WTC11 (cell line): ENCODE measurements at regions not wholly inside any gene's neighbourhood (a gene's known extent, or its start where the extent isn't known, plus 50 kb on each side); places are given as distances from the start of the nearest gene placed in this dataset.

ENCODE experiments used
- ATAC-seq: fragments of 200-7000 bp; cut with Tn5 transposase; 2 replicates; pipeline ENCODE4 v1.10.0; 2021; ENCODE audit warnings: mild to moderate bottlenecking, moderate library complexity
- CTCF ChIA-PET: fragments of 300-600 bp; sonication (Branson Sonifier 250); formaldehyde crosslinking; loops from one replicate; lab custom pipeline; 2021; ENCODE audit warnings: antibody characterized with exemption; lab: Charles Lee
- POLR2A ChIA-PET: fragments of 350-600 bp; sonication (Branson Sonifier 250); formaldehyde crosslinking; loops from one replicate; lab custom pipeline; 2021; ENCODE audit warnings: antibody characterized with exemption; lab: Charles Lee
- DNase-seq: peaks from one replicate; pipeline ENCODE4 v3.0.0; 2021; ENCODE audit warnings: low spot score
- H3K27ac Mint-ChIP-seq: 2 replicates; pipeline ENCODE4 v1.8.0; 2021; ENCODE audit warnings: mixed read lengths
- H3K27me3 Mint-ChIP-seq: 2 replicates; pipeline ENCODE4 v1.8.0; 2021; ENCODE audit warnings: low read depth, mild to moderate bottlenecking, moderate library complexity, mixed read lengths
- H3K36me3 Mint-ChIP-seq: 2 replicates; pipeline ENCODE4 v1.8.0; 2021; ENCODE audit warnings: mixed read lengths
- H3K4me1 Mint-ChIP-seq: 2 replicates; pipeline ENCODE4 v1.8.0; 2022; ENCODE audit warnings: mixed read lengths
- H3K4me3 Mint-ChIP-seq: 2 replicates; pipeline ENCODE4 v1.8.0; 2021; ENCODE audit warnings: mild to moderate bottlenecking, moderate library complexity, mixed read lengths
- H3K9me3 Mint-ChIP-seq: 2 replicates; pipeline ENCODE4 v1.8.0; 2021; ENCODE audit warnings: mixed read lengths
- IRF2 ChIP-seq: sonication (generic); formaldehyde crosslinking; IDR thresholded peaks from 2 replicates; pipeline ENCODE4 v1.8.0; 2022; ENCODE audit warnings: low read depth, missing genetic modification reagents, borderline replicate concordance
- JUN ChIP-seq: sonication (generic); formaldehyde crosslinking; IDR thresholded peaks from 2 replicates; pipeline ENCODE4 v1.8.0; 2023; ENCODE audit warnings: mild to moderate bottlenecking, missing genetic modification reagents
- NR2C2 ChIP-seq: sonication (generic); formaldehyde crosslinking; IDR thresholded peaks from 2 replicates; pipeline ENCODE4 v1.8.0; 2022; ENCODE audit warnings: mild to moderate bottlenecking, missing genetic modification reagents
- NR3C1 ChIP-seq: sonication (generic); formaldehyde crosslinking; conservative IDR thresholded peaks from 2 replicates; pipeline ENCODE4 v1.8.1; 2023; ENCODE audit warnings: low read depth, mild to moderate bottlenecking, missing genetic modification reagents
- SMAD4 ChIP-seq: sonication (generic); formaldehyde crosslinking; IDR thresholded peaks from 2 replicates; pipeline ENCODE4 v1.8.0; 2022; ENCODE audit warnings: mild to moderate bottlenecking, missing genetic modification reagents
- ZNF138 ChIP-seq: sonication (generic); formaldehyde crosslinking; conservative IDR thresholded peaks from 2 replicates; pipeline ENCODE4 v1.8.1; 2022; ENCODE audit warnings: mild to moderate bottlenecking, moderate library complexity, missing genetic modification reagents
- ZNF263 ChIP-seq: sonication (generic); formaldehyde crosslinking; IDR thresholded peaks from 2 replicates; pipeline ENCODE4 v1.8.1; 2022; ENCODE audit warnings: low read depth, mild to moderate bottlenecking, moderate library complexity, missing genetic modification reagents
- TF ChIP-seq, protein P1 (sequence below): sonication (generic); formaldehyde crosslinking; IDR thresholded peaks from 2 replicates; pipeline ENCODE4 v1.8.1; 2022; ENCODE audit warnings: missing genetic modification reagents, borderline replicate concordance
- TF ChIP-seq, protein P2 (sequence below): sonication (generic); formaldehyde crosslinking; IDR thresholded peaks from 2 replicates; pipeline ENCODE4 v1.8.1; 2023; ENCODE audit warnings: mild to moderate bottlenecking, missing genetic modification reagents, moderate library complexity
- TF ChIP-seq, protein P3 (sequence below): fragments of 200-600 bp; IDR thresholded peaks from 2 replicates; pipeline ENCODE4 v1.8.0; 2022; ENCODE audit warnings: antibody characterized with exemption
- TF ChIP-seq, protein P4 (sequence below): sonication (generic); formaldehyde crosslinking; IDR thresholded peaks from 2 replicates; pipeline ENCODE4 v1.8.1; 2023; ENCODE audit warnings: mild to moderate bottlenecking, missing genetic modification reagents
- TF ChIP-seq, protein P5 (sequence below): fragments of 250-450 bp; sonication (Bioruptor Pico); IDR thresholded peaks from 2 replicates; pipeline ENCODE4 v1.9.0; 2021; ENCODE audit warnings: moderate library complexity, mild to moderate bottlenecking, inconsistent platforms, borderline replicate concordance
- TF ChIP-seq, protein P6 (sequence below): fragments of 250-450 bp; sonication (Bioruptor Pico); conservative IDR thresholded peaks from 2 replicates; pipeline ENCODE4 v1.9.0; 2021; ENCODE audit warnings: mild to moderate bottlenecking
- TF ChIP-seq, protein P7 (sequence below): sonication (generic); formaldehyde crosslinking; IDR thresholded peaks from 2 replicates; pipeline ENCODE4 v1.8.1; 2023; ENCODE audit warnings: mild to moderate bottlenecking, missing genetic modification reagents, borderline replicate concordance

DNA sequence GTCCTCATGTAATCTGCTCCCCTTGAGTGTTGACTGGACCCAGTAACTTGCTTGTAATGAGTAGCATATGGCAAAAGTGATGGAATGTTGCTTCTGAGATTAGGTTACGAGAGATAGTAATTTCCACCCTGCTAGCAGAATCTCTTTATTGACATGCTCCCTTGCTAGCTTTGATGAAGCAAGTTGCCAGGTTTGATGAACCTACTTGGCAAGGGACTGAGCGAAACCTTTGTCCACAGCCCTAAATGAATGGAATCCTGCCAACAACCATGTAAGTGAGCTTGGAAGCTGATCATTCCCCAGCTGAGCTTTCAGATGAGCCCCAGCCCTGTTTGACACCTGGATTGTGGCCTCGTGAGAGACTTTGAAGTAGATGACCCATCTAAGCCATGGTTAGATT lies 120.8 kb upstream of the PLXNC1 start:
- TF ChIP-seq, protein P1, sequence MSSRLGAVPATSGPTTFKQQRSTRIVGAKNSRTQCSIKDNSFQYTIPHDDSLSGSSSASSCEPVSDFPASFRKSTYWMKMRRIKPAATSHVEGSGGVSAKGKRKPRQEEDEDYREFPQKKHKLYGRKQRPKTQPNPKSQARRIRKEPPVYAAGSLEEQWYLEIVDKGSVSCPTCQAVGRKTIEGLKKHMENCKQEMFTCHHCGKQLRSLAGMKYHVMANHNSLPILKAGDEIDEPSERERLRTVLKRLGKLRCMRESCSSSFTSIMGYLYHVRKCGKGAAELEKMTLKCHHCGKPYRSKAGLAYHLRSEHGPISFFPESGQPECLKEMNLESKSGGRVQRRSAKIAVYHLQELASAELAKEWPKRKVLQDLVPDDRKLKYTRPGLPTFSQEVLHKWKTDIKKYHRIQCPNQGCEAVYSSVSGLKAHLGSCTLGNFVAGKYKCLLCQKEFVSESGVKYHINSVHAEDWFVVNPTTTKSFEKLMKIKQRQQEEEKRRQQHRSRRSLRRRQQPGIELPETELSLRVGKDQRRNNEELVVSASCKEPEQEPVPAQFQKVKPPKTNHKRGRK = no peak
- TF ChIP-seq NR2C2 (CRISPR knock-in tag) = no peak
- TF ChIP-seq SMAD4 (CRISPR knock-in tag) = no peak
- TF ChIP-seq ZNF263 (CRISPR knock-in tag) = no peak
- TF ChIP-seq, protein P2, sequence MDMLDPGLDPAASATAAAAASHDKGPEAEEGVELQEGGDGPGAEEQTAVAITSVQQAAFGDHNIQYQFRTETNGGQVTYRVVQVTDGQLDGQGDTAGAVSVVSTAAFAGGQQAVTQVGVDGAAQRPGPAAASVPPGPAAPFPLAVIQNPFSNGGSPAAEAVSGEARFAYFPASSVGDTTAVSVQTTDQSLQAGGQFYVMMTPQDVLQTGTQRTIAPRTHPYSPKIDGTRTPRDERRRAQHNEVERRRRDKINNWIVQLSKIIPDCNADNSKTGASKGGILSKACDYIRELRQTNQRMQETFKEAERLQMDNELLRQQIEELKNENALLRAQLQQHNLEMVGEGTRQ = no peak
- TF ChIP-seq ZNF138 (CRISPR knock-in tag) = no peak
- ChIA-PET CTCF (interaction anchor here (1.4 kb wide), 1 partner anchor 74 kb away, joined by 5 read pairs; no protein-coding TSS in a partner anchor), POLR2A (no interaction called here)
- ATAC-seq (no peak), DNase-seq (no peak)
- Mint-ChIP-seq H3K27ac (no peak overlapping the region), H3K4me1 (peaks cover 13% of the 10 kb centered on the region), H3K4me3 (no peak overlapping the region), H3K27me3 (no peaks in the 10 kb centered on the region; the same call in 1 of the 2 replicates), H3K36me3 (peaks cover 13% of the 10 kb centered on the region), H3K9me3 (peaks cover 40% of the 10 kb centered on the region)

DNA sequence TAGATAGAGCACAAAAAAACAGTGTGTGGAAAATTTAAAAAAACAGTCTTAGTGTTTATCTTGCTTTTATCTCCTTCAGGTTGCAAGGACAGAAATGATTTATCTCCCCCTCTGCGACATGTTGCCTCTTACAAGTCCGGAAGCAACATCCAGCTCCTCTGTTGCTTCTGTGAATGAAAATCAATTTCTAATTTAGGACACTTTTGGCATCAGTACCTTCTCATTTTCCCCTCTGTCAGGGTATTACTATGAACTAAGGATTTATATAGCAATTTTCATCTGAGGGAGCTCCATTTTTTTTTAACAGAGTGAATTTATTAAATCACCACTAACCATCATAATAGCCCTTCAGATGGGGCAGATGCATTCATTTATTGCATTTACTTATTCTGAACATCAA lies 116.6 kb upstream of the PLXNC1 start:
- no peak for ATAC-seq
- Mint-ChIP-seq H3K4me3 (no peak overlapping the region), H3K9me3 (peaks cover 43% of the 10 kb centered on the region), H3K27me3 (no peaks in the 10 kb centered on the region; the same call in 1 of the 2 replicates), H3K4me1 (peaks cover 8% of the 10 kb centered on the region; the same call in 1 of the 2 replicates), H3K36me3 (peaks cover 5% of the 10 kb centered on the region)
- ChIA-PET POLR2A (no interaction called here), CTCF (no interaction called here)
- DNase-seq = no peak
- TF ChIP-seq JUN (CRISPR knock-in tag) (no peak), NR3C1 (CRISPR knock-in tag) (no peak), IRF2 (no peak)
- TF ChIP-seq, protein P3, sequence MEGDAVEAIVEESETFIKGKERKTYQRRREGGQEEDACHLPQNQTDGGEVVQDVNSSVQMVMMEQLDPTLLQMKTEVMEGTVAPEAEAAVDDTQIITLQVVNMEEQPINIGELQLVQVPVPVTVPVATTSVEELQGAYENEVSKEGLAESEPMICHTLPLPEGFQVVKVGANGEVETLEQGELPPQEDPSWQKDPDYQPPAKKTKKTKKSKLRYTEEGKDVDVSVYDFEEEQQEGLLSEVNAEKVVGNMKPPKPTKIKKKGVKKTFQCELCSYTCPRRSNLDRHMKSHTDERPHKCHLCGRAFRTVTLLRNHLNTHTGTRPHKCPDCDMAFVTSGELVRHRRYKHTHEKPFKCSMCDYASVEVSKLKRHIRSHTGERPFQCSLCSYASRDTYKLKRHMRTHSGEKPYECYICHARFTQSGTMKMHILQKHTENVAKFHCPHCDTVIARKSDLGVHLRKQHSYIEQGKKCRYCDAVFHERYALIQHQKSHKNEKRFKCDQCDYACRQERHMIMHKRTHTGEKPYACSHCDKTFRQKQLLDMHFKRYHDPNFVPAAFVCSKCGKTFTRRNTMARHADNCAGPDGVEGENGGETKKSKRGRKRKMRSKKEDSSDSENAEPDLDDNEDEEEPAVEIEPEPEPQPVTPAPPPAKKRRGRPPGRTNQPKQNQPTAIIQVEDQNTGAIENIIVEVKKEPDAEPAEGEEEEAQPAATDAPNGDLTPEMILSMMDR = no peak
- TF ChIP-seq, protein P4, sequence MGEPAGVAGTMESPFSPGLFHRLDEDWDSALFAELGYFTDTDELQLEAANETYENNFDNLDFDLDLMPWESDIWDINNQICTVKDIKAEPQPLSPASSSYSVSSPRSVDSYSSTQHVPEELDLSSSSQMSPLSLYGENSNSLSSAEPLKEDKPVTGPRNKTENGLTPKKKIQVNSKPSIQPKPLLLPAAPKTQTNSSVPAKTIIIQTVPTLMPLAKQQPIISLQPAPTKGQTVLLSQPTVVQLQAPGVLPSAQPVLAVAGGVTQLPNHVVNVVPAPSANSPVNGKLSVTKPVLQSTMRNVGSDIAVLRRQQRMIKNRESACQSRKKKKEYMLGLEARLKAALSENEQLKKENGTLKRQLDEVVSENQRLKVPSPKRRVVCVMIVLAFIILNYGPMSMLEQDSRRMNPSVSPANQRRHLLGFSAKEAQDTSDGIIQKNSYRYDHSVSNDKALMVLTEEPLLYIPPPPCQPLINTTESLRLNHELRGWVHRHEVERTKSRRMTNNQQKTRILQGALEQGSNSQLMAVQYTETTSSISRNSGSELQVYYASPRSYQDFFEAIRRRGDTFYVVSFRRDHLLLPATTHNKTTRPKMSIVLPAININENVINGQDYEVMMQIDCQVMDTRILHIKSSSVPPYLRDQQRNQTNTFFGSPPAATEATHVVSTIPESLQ (CRISPR knock-in tag) = no peak
- TF ChIP-seq, protein P5, sequence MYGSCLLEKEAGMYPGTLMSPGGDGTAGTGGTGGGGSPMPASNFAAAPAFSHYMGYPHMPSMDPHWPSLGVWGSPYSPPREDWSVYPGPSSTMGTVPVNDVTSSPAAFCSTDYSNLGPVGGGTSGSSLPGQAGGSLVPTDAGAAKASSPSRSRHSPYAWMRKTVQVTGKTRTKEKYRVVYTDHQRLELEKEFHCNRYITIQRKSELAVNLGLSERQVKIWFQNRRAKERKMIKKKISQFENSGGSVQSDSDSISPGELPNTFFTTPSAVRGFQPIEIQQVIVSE = no peak
- TF ChIP-seq, protein P6, sequence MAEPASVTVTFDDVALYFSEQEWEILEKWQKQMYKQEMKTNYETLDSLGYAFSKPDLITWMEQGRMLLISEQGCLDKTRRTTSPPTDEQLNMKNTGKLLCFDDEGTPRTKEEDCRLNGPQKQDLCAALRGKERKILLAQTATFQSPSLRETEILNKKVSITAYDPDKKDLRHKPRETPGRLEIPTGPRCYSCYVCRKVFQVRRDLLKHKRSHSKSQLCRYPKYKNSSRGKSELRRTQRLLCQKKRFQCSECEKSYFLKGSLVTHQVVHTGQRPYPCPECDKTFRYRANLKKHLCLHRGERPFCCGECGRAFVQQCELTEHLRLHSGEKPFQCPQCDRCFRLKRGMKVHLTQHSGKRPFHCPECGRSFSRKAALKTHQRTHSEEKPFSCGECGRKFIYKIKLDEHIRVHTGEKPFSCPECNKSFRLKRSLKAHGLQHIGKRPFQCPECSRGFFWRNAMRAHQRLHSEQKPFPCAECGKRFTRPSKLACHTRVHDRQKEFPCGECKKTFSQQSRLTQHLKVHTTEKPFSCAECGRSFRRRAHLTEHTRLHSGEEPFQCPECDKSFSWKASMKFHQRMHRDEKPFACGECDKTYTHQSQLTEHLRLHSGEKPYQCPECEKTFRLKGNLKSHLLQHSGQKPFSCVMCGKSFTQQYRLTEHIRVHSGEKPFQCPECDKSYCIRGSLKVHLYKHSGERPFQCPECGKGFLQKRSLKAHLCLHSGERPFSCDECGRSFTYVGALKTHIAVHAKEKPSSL (CRISPR knock-in tag) = no peak
- TF ChIP-seq, protein P7, sequence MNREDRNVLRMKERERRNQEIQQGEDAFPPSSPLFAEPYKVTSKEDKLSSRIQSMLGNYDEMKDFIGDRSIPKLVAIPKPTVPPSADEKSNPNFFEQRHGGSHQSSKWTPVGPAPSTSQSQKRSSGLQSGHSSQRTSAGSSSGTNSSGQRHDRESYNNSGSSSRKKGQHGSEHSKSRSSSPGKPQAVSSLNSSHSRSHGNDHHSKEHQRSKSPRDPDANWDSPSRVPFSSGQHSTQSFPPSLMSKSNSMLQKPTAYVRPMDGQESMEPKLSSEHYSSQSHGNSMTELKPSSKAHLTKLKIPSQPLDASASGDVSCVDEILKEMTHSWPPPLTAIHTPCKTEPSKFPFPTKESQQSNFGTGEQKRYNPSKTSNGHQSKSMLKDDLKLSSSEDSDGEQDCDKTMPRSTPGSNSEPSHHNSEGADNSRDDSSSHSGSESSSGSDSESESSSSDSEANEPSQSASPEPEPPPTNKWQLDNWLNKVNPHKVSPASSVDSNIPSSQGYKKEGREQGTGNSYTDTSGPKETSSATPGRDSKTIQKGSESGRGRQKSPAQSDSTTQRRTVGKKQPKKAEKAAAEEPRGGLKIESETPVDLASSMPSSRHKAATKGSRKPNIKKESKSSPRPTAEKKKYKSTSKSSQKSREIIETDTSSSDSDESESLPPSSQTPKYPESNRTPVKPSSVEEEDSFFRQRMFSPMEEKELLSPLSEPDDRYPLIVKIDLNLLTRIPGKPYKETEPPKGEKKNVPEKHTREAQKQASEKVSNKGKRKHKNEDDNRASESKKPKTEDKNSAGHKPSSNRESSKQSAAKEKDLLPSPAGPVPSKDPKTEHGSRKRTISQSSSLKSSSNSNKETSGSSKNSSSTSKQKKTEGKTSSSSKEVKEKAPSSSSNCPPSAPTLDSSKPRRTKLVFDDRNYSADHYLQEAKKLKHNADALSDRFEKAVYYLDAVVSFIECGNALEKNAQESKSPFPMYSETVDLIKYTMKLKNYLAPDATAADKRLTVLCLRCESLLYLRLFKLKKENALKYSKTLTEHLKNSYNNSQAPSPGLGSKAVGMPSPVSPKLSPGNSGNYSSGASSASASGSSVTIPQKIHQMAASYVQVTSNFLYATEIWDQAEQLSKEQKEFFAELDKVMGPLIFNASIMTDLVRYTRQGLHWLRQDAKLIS = no peak
- TF ChIP-seq, all 79 proteins: peak for 0
- no peak overlapping the region for H3K27ac Mint-ChIP-seq
